ENCODE measurements at regions not wholly inside any gene's neighbourhood (a gene's known extent, or its start where the extent isn't known, plus 50 kb on each side); places are given as distances from the start of the nearest gene placed in this dataset.
"Not testable (repeated sequence)": the region's sequence is repeated elsewhere in the genome, so short reads cannot be mapped to it uniquely, and the experiment has no call there.

DNA sequence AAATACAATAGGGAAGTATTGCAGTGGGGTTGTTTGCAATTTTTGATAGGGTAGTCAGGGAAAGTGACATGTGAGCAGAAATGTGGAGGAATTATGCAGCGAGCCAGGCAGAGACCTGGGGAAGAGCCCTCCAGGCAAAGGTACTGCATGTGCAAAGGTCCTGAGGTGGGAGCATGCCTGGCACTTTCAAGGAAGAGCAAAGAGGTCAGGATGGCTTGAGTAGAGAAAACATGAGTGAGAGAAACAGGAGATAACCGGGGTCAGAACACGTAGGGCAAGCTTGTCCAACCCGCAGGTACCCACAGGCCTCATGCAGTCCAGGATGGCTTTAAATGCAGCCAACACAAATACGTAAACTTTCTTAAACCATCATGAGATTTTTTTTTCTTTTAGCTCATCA, 71.0 kb downstream of the COQ2 start:
- no peak for DNase-seq (ENCODE audit: extremely low read depth, low read depth)

DNA sequence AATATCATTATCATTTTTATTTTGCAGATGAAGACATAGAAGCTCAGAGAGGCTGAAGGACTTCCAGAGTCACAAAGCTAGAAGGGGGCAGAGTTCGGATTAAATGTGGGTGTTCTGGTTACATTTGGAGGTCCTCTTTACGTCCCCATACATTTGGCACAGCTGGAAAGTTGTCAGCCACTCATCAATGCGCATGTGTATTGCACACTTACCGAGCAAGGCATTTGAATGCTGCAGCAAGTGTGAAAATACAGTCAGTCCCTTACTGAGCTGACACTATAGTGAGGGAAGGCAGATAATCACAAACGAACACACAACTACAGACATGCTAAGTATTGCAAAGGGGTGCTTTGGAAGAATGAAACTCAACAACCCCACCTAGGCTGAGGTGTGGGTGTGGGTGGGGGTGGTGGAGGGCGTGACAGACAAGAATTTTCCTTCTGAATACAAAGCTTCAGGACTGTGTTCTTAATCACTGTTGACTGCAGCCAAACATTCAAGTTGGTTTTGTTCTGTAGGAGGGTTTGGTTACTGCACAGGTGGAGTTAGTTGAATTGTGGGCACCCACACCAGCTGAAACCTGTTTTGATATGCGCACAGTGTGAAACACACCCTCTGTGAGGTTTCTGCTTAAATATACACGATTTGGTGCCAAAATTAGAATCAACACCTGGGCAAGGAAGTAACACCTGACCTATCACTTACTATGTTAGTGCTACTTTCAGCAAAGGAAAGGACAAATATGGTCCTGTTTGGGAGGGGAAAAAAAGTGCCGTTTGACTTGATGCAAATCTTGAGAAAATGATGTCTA, 72.4 kb downstream of the COQ2 start:
- DNase-seq (ENCODE audit: extremely low read depth, low read depth): no peak

DNA sequence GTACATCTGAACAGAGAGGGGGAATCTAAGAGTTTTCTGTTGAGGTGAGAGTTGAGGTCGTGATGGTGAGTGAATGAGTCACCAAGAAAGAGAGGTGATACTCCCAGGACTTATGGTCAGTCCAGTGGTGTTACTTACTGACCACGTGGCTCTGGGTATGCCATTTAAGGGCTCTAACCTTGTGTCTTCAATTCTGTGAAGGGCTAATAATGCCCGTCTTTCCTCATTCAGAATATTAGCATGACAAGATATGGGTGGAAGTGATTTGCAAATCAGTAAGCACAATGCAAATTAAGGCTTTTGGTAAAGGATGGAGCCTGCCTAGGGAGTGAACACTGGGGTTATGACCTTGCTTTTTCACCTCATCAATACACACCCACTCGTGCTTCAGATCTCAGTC, 75.2 kb downstream of the COQ2 start:
- DNase-seq (ENCODE audit: extremely low read depth, low read depth): no peak

DNA sequence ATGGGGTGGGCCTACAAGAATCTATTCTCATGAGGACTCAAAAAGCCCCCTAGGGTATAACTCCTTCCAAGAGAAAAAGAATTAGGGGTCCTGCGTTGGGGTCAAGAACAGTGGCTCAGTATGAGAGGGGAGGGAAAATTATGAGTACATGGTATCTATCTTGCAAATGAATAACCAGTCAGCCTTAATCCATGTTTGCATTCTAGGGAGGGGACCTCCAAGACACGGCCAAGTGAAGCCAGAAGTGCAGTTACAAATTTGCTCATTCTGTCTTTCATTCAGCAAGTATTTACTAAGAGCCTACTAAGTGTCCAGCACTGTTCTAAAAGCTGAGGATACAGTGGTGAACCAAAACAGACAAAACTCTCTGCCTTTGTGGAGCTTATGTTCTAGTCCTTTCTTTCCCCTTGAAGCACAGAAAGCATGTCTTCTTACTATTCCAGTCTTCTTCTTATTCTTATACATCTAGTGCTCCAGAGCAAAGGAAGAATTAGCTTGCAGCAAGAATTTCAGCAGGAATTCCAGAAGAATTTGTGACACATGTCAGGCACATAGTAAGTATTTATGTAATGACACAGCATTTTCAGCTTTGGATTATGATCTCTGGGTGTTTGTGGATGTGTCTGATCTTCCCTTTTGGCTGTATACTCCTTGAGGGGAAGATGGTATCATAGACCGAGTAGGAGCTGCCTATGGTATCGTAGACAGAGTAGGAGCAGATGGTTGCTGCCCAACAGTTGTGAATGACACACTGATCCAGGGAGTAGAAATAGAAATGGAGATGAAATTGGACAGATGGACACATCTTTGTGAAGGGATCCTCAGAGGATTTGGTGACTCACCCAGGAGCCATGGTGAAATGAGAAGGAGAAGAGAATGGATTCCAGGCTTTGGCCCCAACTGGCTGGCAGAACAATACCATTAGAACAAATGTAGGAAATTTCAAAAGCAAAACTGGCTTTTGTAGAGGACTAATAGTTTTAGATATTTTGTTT, 75.9 kb downstream of the COQ2 start:
- DNase-seq (ENCODE audit: extremely low read depth, low read depth): peak; percentile 53

- DNase-seq (ENCODE audit: extremely low read depth, low read depth): peak; percentile 60
Observed at GRCh38 chr4:83207497-83208101, 77.0 kb downstream of the COQ2 start.

- DNase-seq (ENCODE audit: extremely low read depth, low read depth): no peak
Observed at GRCh38 chr4:83205760-83206159, 78.8 kb downstream of the COQ2 start.

DNA sequence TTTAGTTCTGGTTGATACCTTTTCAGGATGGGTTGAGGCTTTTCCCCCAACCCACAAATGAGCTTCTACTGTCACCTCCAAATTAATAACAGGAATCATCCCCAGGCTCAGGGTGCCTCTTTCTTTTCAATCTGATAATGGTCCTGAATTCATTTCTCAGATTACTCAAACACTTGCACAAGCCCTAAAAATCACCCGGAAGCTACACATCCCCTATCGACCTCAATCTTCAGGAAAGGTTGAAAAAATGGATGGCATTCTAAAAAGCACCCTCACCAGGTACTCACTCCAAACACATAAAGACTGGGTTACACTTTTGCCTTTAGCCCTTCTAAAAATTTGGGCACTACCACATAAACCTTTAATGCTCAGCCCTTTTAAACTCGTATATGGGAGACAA, 79.9 kb downstream of the COQ2 start:
- no peak for DNase-seq (ENCODE audit: extremely low read depth, low read depth)

DNA sequence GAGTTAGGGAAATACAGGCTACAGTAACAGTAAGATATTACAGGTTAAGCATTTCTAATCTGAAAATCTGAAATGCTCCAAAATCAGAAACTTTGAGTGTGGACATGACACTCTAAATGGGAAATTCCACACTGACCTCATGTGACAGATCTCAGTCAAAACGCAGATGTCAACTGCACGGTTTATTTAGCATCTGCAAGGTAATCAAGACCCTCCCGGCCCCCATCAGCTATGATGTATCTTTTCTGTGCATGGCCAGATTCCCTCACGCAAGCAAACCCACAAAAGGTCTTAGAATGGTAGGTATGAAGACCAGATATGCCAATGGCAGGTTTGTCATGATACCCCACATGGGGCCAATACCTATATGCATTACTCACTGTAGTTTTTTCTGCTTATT, 82.8 kb downstream of the COQ2 start:
- no peak for DNase-seq (ENCODE audit: extremely low read depth, low read depth)

- DNase-seq (ENCODE audit: extremely low read depth, low read depth): peak; percentile 81
Observed at GRCh38 chr4:83197555-83198235, 83.2 kb upstream of the PLAC8 start.

DNA sequence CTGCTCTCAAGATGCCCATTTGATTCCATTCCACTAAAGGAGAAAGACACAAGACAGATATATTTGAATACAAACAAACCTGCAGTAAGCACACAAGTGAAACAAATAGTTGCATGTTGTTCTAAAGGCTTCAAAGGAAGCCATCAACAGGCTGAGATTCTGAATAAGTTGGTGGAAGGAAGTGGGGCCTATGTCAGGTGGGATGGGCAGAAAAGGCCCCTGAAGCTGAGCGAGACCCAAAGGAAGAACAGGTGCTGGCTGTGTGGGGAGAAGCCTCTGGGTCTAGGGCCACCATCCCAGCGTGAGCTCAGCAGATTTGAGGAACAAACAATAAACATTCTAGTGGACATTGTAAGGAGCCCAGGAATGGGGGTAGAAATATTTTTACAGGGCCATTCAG, 82.4 kb upstream of the PLAC8 start:
- DNase-seq (ENCODE audit: extremely low read depth, low read depth): no peak

GRCh38 chr4:83195269-83195668, 80.7 kb upstream of the PLAC8 start:
- no peak for DNase-seq (ENCODE audit: extremely low read depth, low read depth)

DNA sequence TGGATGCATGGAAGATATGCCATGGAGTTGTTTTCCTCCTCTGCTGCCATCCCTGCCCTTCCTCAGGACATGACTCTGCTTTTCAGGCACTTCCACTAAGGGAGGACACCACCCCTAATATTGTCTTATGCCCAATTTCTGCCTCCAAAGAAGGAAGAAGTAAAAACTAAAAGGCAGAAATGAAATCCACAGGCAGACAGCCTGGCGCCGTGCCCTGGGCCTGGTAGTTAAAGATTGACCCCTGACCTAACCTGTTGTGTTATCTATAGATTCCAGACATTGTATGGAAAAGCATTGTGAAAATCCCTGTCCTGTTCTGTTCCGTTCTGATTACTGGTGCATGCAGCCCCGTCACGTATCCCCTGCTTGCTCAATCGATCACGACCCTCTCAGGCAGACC, 80.1 kb upstream of the PLAC8 start:
- not testable (repeated sequence) for DNase-seq (ENCODE audit: extremely low read depth, low read depth)

- no peak for DNase-seq (ENCODE audit: extremely low read depth, low read depth)
Observed at GRCh38 chr4:83192634-83193033, 78.1 kb upstream of the PLAC8 start.

- DNase-seq (ENCODE audit: extremely low read depth, low read depth): no peak
Observed at GRCh38 chr4:83191026-83191425, 76.5 kb upstream of the PLAC8 start.

GRCh38 chr4:83189631-83190136, 75.2 kb upstream of the PLAC8 start:
- no peak for DNase-seq (ENCODE audit: extremely low read depth, low read depth)

DNA sequence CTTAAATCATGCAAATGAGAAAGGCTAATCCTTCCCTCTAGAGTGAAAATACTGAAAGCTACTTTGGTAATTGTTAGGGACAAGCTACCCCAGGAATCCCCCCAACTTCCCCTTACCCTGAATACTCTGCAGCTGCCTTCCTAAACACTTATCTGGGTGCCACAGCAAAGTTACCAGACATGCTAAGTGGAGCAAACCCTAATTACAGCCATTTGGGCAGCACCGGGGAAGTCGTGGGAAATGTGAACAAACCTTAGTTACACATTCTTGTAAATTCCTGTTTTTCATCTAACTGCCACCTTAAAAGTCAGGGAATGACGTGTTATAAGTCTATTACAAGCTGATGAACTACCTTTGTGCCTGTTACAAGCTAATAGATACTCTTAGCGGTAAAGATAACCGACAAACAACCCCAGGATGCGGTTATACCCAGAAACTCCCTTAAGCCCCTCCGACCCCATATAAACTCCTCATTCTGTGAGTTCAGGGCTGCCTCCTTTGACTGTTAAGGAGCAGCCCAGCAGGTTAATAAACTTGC, 66.0 kb upstream of the PLAC8 start:
- DNase-seq (ENCODE audit: extremely low read depth, low read depth): no peak

DNA sequence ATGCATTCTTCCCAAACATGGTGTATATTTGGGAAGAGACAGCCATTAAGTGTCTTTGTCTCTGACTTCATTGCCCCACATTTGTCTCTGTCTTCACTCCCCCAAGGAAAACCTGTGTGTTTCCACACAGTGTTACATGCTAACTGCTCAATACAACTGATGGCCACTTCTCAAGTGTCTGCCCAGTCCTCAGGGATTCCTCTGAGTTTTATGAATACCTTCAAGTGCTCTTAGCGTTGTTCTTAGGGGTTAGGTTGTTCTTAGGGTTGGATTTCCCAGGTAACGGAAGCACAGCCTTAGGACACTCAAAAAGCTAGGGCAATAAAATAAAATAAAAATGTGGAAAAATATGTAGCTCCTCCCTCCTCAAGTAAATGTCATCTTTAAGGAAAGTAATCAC, 64.7 kb upstream of the PLAC8 start:
- no peak for DNase-seq (ENCODE audit: extremely low read depth, low read depth)

GRCh38 chr4:83178029-83178428, 63.5 kb upstream of the PLAC8 start:
- no peak for DNase-seq (ENCODE audit: extremely low read depth, low read depth)

DNA sequence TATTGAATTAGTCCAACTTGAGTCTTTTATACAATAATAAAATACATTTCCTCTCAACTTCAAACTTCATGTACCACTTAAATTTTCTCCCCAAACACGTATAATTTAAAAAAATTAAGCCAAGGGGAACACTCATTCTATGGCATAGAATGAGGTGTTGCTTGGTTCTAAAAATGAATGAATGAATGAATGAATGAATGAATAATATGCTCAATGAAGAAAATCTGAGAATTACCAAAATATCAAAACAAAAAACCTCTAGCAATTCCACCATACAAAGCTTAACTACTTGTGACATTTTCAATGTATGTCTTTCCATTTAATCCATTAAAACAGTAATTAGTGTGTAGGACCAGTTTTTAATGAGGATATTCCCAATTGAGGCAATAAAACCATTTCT, 62.7 kb upstream of the PLAC8 start:
- DNase-seq (ENCODE audit: extremely low read depth, low read depth): no peak

GRCh38 chr4:83174844-83175414, 60.4 kb upstream of the PLAC8 start:
- no peak for DNase-seq (ENCODE audit: extremely low read depth, low read depth)

All from NCI-H460 (cell line).